ENCODE measurements at regions not wholly inside any gene's neighbourhood (a gene's known extent, or its start where the extent isn't known, plus 50 kb on each side); places are given as distances from the start of the nearest gene placed in this dataset.

GRCh38 chrX:113289503-113289902, 448.9 kb upstream of the AMOT start:
- TF ChIP-seq EZH2 (IDR thresholded peaks at IDR 0.05; ENCODE audit: low read length, unreplicated experiment) (no peak), CTCF (conservative IDR thresholded peaks at IDR 0.05; ENCODE audit: low read depth, low read length) (no peak)
